ENCODE measurements at regions not wholly inside any gene's neighbourhood (a gene's known extent, or its start where the extent isn't known, plus 50 kb on each side); places are given as distances from the start of the nearest gene placed in this dataset.

DNA sequence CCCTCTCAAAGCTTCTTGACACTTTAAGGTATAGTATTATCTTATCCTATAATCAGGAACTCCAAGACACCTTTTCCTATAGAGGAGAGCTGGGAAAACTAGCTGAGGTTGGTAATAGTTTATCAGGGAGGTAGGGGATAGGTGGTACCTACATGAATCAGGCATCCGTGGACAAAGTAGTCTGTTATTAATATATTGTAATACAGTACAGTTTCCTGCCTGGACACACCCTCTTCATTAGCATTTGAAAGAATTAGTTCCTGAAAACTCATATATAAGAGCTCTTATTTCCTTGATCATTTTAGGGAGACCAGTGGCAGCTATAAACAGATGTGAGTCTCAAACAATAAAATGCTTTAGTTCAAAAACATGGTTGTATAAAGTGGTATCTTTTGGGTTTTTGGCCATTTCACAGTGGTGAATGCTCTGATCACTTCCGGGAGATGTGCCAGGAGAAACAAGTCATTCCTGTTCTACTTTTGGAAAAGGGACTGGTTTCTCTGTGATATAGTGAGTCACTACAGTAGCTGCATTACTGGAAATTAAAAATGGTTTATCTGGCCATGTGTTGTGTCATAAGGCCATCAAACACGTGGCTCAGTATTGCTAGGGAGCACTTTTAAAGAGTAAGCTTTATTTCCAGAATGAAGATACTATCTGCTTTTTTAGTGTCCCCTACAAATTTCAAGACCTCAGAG, 98.1 kb downstream of the KLRB1 start:
- Histone ChIP-seq H2AFZ (no peak overlapping the region), H3K4me3 (no peak overlapping the region), H3K4me2 (no peak overlapping the region), H3K36me3 (ENCODE audit: insufficient read depth) (no peaks in the 10 kb centered on the region), H3K9me2 (ENCODE audit: insufficient read depth) (no peaks in the 10 kb centered on the region), H3K27me3 (ENCODE audit: insufficient read depth) (no peaks in the 10 kb centered on the region), H3K79me2 (replicated peaks; ENCODE audit: insufficient read depth) (no peaks in the 10 kb centered on the region), H3K27ac (ENCODE audit: low read depth) (no peak overlapping the region), H4K20me1 (replicated peaks; ENCODE audit: insufficient read depth) (no peaks in the 10 kb centered on the region), H3F3A (replicated peaks; ENCODE audit: low read depth) (no peaks in the 10 kb centered on the region), H3K4me1 (ENCODE audit: insufficient read depth) (no peaks in the 10 kb centered on the region)
- Mint-ChIP-seq H3K4me3 (no peak overlapping the region), H3K27ac (no peak overlapping the region), H3K36me3 (ENCODE audit: low read depth) (no peaks in the 10 kb centered on the region; the same call in 2 of the 3 replicates), H3K4me1 (peaks cover 2% of the 10 kb centered on the region; the same call in 1 of the 3 replicates), H3K27me3 (ENCODE audit: insufficient read depth, low read depth, poor library complexity) (no peaks in the 10 kb centered on the region), H3K9me3 (no peaks in the 10 kb centered on the region)
- no peak for ATAC-seq
- no peak for DNase-seq (ENCODE audit: low spot score)
- TF ChIP-seq ZNF114 (CRISPR knock-in tag; IDR thresholded peaks at IDR 0.05) = no peak
- no peak for TF ChIP-seq NANOG (IDR thresholded peaks at IDR 0.05; ENCODE audit: borderline replicate concordance)
- TF ChIP-seq ETS1 (IDR thresholded peaks at IDR 0.05) = no peak
- TF ChIP-seq, protein P1, sequence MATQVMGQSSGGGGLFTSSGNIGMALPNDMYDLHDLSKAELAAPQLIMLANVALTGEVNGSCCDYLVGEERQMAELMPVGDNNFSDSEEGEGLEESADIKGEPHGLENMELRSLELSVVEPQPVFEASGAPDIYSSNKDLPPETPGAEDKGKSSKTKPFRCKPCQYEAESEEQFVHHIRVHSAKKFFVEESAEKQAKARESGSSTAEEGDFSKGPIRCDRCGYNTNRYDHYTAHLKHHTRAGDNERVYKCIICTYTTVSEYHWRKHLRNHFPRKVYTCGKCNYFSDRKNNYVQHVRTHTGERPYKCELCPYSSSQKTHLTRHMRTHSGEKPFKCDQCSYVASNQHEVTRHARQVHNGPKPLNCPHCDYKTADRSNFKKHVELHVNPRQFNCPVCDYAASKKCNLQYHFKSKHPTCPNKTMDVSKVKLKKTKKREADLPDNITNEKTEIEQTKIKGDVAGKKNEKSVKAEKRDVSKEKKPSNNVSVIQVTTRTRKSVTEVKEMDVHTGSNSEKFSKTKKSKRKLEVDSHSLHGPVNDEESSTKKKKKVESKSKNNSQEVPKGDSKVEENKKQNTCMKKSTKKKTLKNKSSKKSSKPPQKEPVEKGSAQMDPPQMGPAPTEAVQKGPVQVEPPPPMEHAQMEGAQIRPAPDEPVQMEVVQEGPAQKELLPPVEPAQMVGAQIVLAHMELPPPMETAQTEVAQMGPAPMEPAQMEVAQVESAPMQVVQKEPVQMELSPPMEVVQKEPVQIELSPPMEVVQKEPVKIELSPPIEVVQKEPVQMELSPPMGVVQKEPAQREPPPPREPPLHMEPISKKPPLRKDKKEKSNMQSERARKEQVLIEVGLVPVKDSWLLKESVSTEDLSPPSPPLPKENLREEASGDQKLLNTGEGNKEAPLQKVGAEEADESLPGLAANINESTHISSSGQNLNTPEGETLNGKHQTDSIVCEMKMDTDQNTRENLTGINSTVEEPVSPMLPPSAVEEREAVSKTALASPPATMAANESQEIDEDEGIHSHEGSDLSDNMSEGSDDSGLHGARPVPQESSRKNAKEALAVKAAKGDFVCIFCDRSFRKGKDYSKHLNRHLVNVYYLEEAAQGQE (IDR thresholded peaks at IDR 0.05; ENCODE audit: unreplicated experiment) = no peak
- no peak for TF ChIP-seq CREB1 (CRISPR knock-in tag; IDR thresholded peaks at IDR 0.05; ENCODE audit: low read depth)
- TF ChIP-seq EZH2 (IDR thresholded peaks at IDR 0.05; ENCODE audit: low read depth, unreplicated experiment) = no peak
- no peak for TF ChIP-seq ZNF331 (CRISPR knock-in tag; IDR thresholded peaks at IDR 0.05; ENCODE audit: low read depth)
- TF ChIP-seq POLR2AphosphoS5 (IDR thresholded peaks at IDR 0.05; ENCODE audit: low read depth) = no peak
- TF ChIP-seq, protein P2, sequence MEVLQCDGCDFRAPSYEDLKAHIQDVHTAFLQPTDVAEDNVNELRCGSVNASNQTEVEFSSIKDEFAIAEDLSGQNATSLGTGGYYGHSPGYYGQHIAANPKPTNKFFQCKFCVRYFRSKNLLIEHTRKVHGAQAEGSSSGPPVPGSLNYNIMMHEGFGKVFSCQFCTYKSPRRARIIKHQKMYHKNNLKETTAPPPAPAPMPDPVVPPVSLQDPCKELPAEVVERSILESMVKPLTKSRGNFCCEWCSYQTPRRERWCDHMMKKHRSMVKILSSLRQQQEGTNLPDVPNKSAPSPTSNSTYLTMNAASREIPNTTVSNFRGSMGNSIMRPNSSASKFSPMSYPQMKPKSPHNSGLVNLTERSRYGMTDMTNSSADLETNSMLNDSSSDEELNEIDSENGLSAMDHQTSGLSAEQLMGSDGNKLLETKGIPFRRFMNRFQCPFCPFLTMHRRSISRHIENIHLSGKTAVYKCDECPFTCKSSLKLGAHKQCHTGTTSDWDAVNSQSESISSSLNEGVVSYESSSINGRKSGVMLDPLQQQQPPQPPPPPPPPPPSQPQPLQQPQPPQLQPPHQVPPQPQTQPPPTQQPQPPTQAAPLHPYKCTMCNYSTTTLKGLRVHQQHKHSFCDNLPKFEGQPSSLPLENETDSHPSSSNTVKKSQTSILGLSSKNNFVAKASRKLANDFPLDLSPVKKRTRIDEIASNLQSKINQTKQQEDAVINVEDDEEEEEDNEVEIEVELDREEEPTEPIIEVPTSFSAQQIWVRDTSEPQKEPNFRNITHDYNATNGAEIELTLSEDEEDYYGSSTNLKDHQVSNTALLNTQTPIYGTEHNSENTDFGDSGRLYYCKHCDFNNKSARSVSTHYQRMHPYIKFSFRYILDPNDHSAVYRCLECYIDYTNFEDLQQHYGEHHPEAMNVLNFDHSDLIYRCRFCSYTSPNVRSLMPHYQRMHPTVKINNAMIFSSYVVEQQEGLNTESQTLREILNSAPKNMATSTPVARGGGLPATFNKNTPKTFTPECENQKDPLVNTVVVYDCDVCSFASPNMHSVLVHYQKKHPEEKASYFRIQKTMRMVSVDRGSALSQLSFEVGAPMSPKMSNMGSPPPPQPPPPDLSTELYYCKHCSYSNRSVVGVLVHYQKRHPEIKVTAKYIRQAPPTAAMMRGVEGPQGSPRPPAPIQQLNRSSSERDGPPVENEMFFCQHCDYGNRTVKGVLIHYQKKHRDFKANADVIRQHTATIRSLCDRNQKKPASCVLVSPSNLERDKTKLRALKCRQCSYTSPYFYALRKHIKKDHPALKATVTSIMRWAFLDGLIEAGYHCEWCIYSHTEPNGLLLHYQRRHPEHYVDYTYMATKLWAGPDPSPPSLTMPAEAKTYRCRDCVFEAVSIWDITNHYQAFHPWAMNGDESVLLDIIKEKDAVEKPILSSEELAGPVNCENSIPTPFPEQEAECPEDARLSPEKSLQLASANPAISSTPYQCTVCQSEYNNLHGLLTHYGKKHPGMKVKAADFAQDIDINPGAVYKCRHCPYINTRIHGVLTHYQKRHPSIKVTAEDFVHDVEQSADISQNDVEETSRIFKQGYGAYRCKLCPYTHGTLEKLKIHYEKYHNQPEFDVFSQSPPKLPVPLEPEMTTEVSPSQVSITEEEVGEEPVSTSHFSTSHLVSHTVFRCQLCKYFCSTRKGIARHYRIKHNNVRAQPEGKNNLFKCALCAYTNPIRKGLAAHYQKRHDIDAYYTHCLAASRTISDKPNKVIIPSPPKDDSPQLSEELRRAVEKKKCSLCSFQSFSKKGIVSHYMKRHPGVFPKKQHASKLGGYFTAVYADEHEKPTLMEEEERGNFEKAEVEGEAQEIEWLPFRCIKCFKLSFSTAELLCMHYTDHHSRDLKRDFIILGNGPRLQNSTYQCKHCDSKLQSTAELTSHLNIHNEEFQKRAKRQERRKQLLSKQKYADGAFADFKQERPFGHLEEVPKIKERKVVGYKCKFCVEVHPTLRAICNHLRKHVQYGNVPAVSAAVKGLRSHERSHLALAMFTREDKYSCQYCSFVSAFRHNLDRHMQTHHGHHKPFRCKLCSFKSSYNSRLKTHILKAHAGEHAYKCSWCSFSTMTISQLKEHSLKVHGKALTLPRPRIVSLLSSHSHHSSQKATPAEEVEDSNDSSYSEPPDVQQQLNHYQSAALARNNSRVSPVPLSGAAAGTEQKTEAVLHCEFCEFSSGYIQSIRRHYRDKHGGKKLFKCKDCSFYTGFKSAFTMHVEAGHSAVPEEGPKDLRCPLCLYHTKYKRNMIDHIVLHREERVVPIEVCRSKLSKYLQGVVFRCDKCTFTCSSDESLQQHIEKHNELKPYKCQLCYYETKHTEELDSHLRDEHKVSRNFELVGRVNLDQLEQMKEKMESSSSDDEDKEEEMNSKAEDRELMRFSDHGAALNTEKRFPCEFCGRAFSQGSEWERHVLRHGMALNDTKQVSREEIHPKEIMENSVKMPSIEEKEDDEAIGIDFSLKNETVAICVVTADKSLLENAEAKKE (CRISPR knock-in tag; IDR thresholded peaks at IDR 0.05) = no peak
- TF ChIP-seq JUNB (IDR thresholded peaks at IDR 0.05; ENCODE audit: unreplicated experiment) = no peak
- TF ChIP-seq EZH2phosphoT487 (IDR thresholded peaks at IDR 0.05; ENCODE audit: unreplicated experiment) = no peak
- no peak for TF ChIP-seq STAT1 (IDR thresholded peaks at IDR 0.05; ENCODE audit: unreplicated experiment)
- no peak for TF ChIP-seq CTCF (conservative IDR thresholded peaks at IDR 0.05; ENCODE audit: low read depth in 2 of 2)

Measured in GM23338 (cell line).